GM23338 (cell line): ENCODE measurements at regions not wholly inside any gene's neighbourhood (a gene's known extent, or its start where the extent isn't known, plus 50 kb on each side); places are given as distances from the start of the nearest gene placed in this dataset.

Experiments
- ATAC-seq: fragments of 200-7000 bp; cut with Tn5 transposase; 3 replicates; pipeline ENCODE4 v1.9.1; 2020
- DNase-seq: peaks from one replicate; pipeline ENCODE4 v3.0.0-alpha.2; 2015; ENCODE audit warnings: low spot score
- H2AFZ ChIP-seq: fragments of 200-600 bp; sonication (generic); 2 replicates; pipeline ENCODE4 v1.8.0; 2016; ENCODE audit warnings: antibody characterized with exemption, mild to moderate bottlenecking, moderate library complexity
- H3F3A ChIP-seq: fragments of 200-600 bp; sonication (generic); replicated peaks from 2 replicates; pipeline ENCODE4 v1.8.0; 2017; ENCODE audit warnings: antibody characterized with exemption, mixed run types, low read depth
- H3K27ac ChIP-seq: fragments of 200-600 bp; sonication (generic); 2 replicates; pipeline ENCODE4 v1.6.1; 2016; ENCODE audit warnings: low read depth
- H3K27me3 ChIP-seq: fragments of 200-600 bp; sonication (generic); 2 replicates; pipeline ENCODE4 v1.8.0; 2016; ENCODE audit warnings: mild to moderate bottlenecking, mixed run types, moderate library complexity; ENCODE audit not compliant: insufficient read depth
- H3K36me3 ChIP-seq: fragments of 200-600 bp; sonication (generic); 2 replicates; pipeline ENCODE4 v1.8.0; 2016; ENCODE audit warnings: mild to moderate bottlenecking; ENCODE audit not compliant: insufficient read depth
- H3K4me1 ChIP-seq: fragments of 200-600 bp; sonication (generic); 2 replicates; pipeline ENCODE4 v1.8.0; 2016; ENCODE audit warnings: mild to moderate bottlenecking, moderate library complexity; ENCODE audit not compliant: insufficient read depth
- H3K4me2 ChIP-seq: fragments of 200-600 bp; sonication (generic); 2 replicates; pipeline ENCODE4 v1.7.1; 2017; ENCODE audit warnings: mixed run types
- H3K4me3 ChIP-seq: fragments of 200-600 bp; sonication (generic); 2 replicates; pipeline ENCODE4 v1.6.1; 2016; ENCODE audit warnings: mixed run types
- H3K79me2 ChIP-seq: fragments of 200-600 bp; sonication (generic); replicated peaks from 2 replicates; pipeline ENCODE4 v1.8.0; 2017; ENCODE audit warnings: mild to moderate bottlenecking; ENCODE audit not compliant: insufficient read depth
- H3K9me2 ChIP-seq: fragments of 200-600 bp; sonication (generic); 2 replicates; pipeline ENCODE4 v1.8.0; 2017; ENCODE audit not compliant: insufficient read depth
- H4K20me1 ChIP-seq: fragments of 200-600 bp; sonication (generic); replicated peaks from 2 replicates; pipeline ENCODE4 v1.8.0; 2017; ENCODE audit warnings: mild to moderate bottlenecking; ENCODE audit not compliant: insufficient read depth
- H3K27ac Mint-ChIP-seq: 2 replicates; pipeline ENCODE4 v1.8.0; 2020; ENCODE audit warnings: inconsistent platforms, mild to moderate bottlenecking, moderate library complexity, mixed read lengths
- H3K27me3 Mint-ChIP-seq: 3 replicates; pipeline ENCODE4 v1.8.0; 2022; ENCODE audit warnings: low read depth, mild to moderate bottlenecking, moderate library complexity, mixed read lengths, inconsistent platforms; ENCODE audit not compliant: insufficient read depth, poor library complexity
- H3K36me3 Mint-ChIP-seq: 3 replicates; pipeline ENCODE4 v1.8.0; 2021; ENCODE audit warnings: low read depth, mild to moderate bottlenecking, inconsistent platforms, moderate library complexity, mixed read lengths
- H3K4me1 Mint-ChIP-seq: 3 replicates; pipeline ENCODE4 v1.8.0; 2020; ENCODE audit warnings: mild to moderate bottlenecking, inconsistent platforms, mixed read lengths
- H3K4me3 Mint-ChIP-seq: 3 replicates; pipeline ENCODE4 v1.8.0; 2021; ENCODE audit warnings: moderate library complexity, mild to moderate bottlenecking, inconsistent platforms, mixed read lengths
- H3K9me3 Mint-ChIP-seq: 3 replicates; pipeline ENCODE4 v1.8.0; 2020; ENCODE audit warnings: moderate library complexity, mild to moderate bottlenecking, inconsistent platforms, mixed read lengths
- CTCF ChIP-seq, 2 experiments: fragments of 200-600 bp in 1 of 2; sonication (generic) in 1 of 2; conservative IDR thresholded peaks; 2 replicates each; pipeline versions ENCODE4 v1.5.1 to v1.6.1; 2016 to 2017; ENCODE audit warnings: antibody characterized with exemption in 2 of 2, low read depth in 2 of 2, mild to moderate bottlenecking in 2 of 2, moderate library complexity in 1 of 2
- ETS1 ChIP-seq: IDR thresholded peaks from 2 replicates; pipeline ENCODE4 v1.6.1; 2016; ENCODE audit warnings: antibody characterized with exemption
- EZH2 ChIP-seq: fragments of 200-600 bp; sonication (generic); IDR thresholded peaks from one replicate; pipeline ENCODE4 v1.8.0; 2017; ENCODE audit warnings: antibody characterized with exemption, mild to moderate bottlenecking, low read depth; ENCODE audit not compliant: unreplicated experiment
- EZH2phosphoT487 ChIP-seq: fragments of 200-600 bp; sonication (generic); IDR thresholded peaks from one replicate; pipeline ENCODE4 v1.8.1; 2018; ENCODE audit warnings: antibody characterized with exemption; ENCODE audit not compliant: unreplicated experiment
- NANOG ChIP-seq: IDR thresholded peaks from 2 replicates; pipeline ENCODE4 v1.6.1; 2016; ENCODE audit warnings: antibody characterized with exemption, borderline replicate concordance
- POLR2AphosphoS5 ChIP-seq: IDR thresholded peaks from 2 replicates; pipeline ENCODE4 v1.6.1; 2016; ENCODE audit warnings: antibody characterized with exemption, low read depth
- ZNF331 ChIP-seq: fragments of 250-450 bp; sonication (Bioruptor Pico); IDR thresholded peaks from 2 replicates; pipeline ENCODE4 v1.5.0; 2020; ENCODE audit warnings: low read depth, mild to moderate bottlenecking, moderate library complexity

GRCh38 chr7:153090209-153090608 is 330.7 kb downstream of the ACTR3B start:
- H3K36me3 ChIP-seq, result no peaks in the 10 kb centered on the region
- DNase-seq, result no peak
- H3K27me3 ChIP-seq, result no peaks in the 10 kb centered on the region
- no peaks in the 10 kb centered on the region for H3K4me1 ChIP-seq
- Mint-ChIP-seq H3K36me3 (no peaks in the 10 kb centered on the region; the same call in 2 of the 3 replicates), H3K4me3 (no peak overlapping the region), H3K9me3 (peaks cover 11% of the 10 kb centered on the region), H3K4me1 (peaks cover 5% of the 10 kb centered on the region), H3K27ac (no peak overlapping the region), H3K27me3 (peaks cover 2% of the 10 kb centered on the region)
- H3K27ac ChIP-seq, result no peak overlapping the region
- ATAC-seq, result no peak
- TF ChIP-seq ETS1 (no peak), POLR2AphosphoS5 (no peak), ZNF331 (CRISPR knock-in tag) (no peak), NANOG (no peak)
- H3F3A ChIP-seq, result no peaks in the 10 kb centered on the region
- no peak overlapping the region for H3K4me2 ChIP-seq
- no peaks in the 10 kb centered on the region for H3K9me2 ChIP-seq
- H3K79me2 ChIP-seq, result no peaks in the 10 kb centered on the region
- no peak overlapping the region for H2AFZ ChIP-seq
- H3K4me3 ChIP-seq, result no peak overlapping the region
- H4K20me1 ChIP-seq, result no peaks in the 10 kb centered on the region

GRCh38 chr7:153090764-153091163 is 331.2 kb downstream of the ACTR3B start:
- peaks cover 2% of the 10 kb centered on the region for H3K27me3 Mint-ChIP-seq
- no peaks in the 10 kb centered on the region; the same call in 2 of the 3 replicates for H3K36me3 Mint-ChIP-seq
- Histone ChIP-seq H3K4me1 (no peaks in the 10 kb centered on the region), H3K4me3 (no peak overlapping the region), H3K27ac (no peak overlapping the region), H4K20me1 (no peaks in the 10 kb centered on the region), H3K27me3 (no peaks in the 10 kb centered on the region), H2AFZ (no peak overlapping the region), H3K79me2 (no peaks in the 10 kb centered on the region), H3K4me2 (no peak overlapping the region), H3K9me2 (no peaks in the 10 kb centered on the region), H3K36me3 (no peaks in the 10 kb centered on the region), H3F3A (no peaks in the 10 kb centered on the region)
- DNase-seq, result no peak
- H3K4me1 Mint-ChIP-seq, result peaks cover 5% of the 10 kb centered on the region
- TF ChIP-seq CTCF (conservative IDR thresholded peaks at IDR 0.05; ENCODE audit: low read depth in 2 of 2) (peak in 1 of 2 experiments; percentile 7; a peak in 1 of 4 replicates), EZH2phosphoT487 (no peak)
- peaks cover 11% of the 10 kb centered on the region for H3K9me3 Mint-ChIP-seq
- no peak for ATAC-seq
- no peak overlapping the region for H3K27ac Mint-ChIP-seq
- H3K4me3 Mint-ChIP-seq, result no peak overlapping the region

- Mint-ChIP-seq H3K4me3 (no peak overlapping the region), H3K4me1 (peaks cover 5% of the 10 kb centered on the region), H3K36me3 (no peaks in the 10 kb centered on the region; the same call in 2 of the 3 replicates), H3K27me3 (peaks cover 2% of the 10 kb centered on the region), H3K27ac (no peak overlapping the region), H3K9me3 (peaks cover 11% of the 10 kb centered on the region)
- no peak overlapping the region for H3K4me3 ChIP-seq
- H3K27ac ChIP-seq, result no peak overlapping the region
- H3K4me1 ChIP-seq, result no peaks in the 10 kb centered on the region
- H4K20me1 ChIP-seq, result no peaks in the 10 kb centered on the region
- no peaks in the 10 kb centered on the region for H3K9me2 ChIP-seq
- H3F3A ChIP-seq, result no peaks in the 10 kb centered on the region
- no peaks in the 10 kb centered on the region for H3K27me3 ChIP-seq
- H3K79me2 ChIP-seq, result no peaks in the 10 kb centered on the region
- H3K36me3 ChIP-seq, result no peaks in the 10 kb centered on the region
- no peak for DNase-seq
- H2AFZ ChIP-seq, result peak overlapping the region; percentile 90
- H3K4me2 ChIP-seq, result no peak overlapping the region
- ATAC-seq, result no peak
- TF ChIP-seq CTCF (conservative IDR thresholded peaks at IDR 0.05; ENCODE audit: low read depth in 2 of 2) (no peak), EZH2 (no peak)
Observed at GRCh38 chr7:153091477-153091876, 331.9 kb downstream of the ACTR3B start.
